PC-9 (cell line): ENCODE measurements at regions not wholly inside any gene's neighbourhood (a gene's known extent, or its start where the extent isn't known, plus 50 kb on each side); places are given as distances from the start of the nearest gene placed in this dataset.

ENCODE experiments used
- EZH2 ChIP-seq: fragments of 200-600 bp; sonication (generic); IDR thresholded peaks from 2 replicates; pipeline ENCODE4 v1.8.0; 2017; ENCODE audit warnings: antibody characterized with exemption, low read depth
- TF ChIP-seq, protein P1 (sequence below): fragments of 200-600 bp; sonication (generic); conservative IDR thresholded peaks from 2 replicates; pipeline ENCODE4 v1.6.1; 2017; ENCODE audit warnings: mixed run types, antibody characterized with exemption, mild to moderate bottlenecking, moderate library complexity

GRCh38 chr14:29370024-29370423 is 557.6 kb downstream of the PRKD1 start:
- no peak for TF ChIP-seq EZH2
- TF ChIP-seq, protein P1, sequence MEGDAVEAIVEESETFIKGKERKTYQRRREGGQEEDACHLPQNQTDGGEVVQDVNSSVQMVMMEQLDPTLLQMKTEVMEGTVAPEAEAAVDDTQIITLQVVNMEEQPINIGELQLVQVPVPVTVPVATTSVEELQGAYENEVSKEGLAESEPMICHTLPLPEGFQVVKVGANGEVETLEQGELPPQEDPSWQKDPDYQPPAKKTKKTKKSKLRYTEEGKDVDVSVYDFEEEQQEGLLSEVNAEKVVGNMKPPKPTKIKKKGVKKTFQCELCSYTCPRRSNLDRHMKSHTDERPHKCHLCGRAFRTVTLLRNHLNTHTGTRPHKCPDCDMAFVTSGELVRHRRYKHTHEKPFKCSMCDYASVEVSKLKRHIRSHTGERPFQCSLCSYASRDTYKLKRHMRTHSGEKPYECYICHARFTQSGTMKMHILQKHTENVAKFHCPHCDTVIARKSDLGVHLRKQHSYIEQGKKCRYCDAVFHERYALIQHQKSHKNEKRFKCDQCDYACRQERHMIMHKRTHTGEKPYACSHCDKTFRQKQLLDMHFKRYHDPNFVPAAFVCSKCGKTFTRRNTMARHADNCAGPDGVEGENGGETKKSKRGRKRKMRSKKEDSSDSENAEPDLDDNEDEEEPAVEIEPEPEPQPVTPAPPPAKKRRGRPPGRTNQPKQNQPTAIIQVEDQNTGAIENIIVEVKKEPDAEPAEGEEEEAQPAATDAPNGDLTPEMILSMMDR: no peak
